ENCODE measurements at regions not wholly inside any gene's neighbourhood (a gene's known extent, or its start where the extent isn't known, plus 50 kb on each side); places are given as distances from the start of the nearest gene placed in this dataset.

- Mint-ChIP-seq H3K9me3 (ENCODE audit: unreplicated experiment) (no peaks in the 10 kb centered on the region), H3K4me1 (ENCODE audit: unreplicated experiment) (no peaks in the 10 kb centered on the region), H3K36me3 (ENCODE audit: unreplicated experiment) (no peaks in the 10 kb centered on the region), H3K4me3 (ENCODE audit: unreplicated experiment) (no peak overlapping the region), H3K27me3 (ENCODE audit: unreplicated experiment) (peaks cover 16% of the 10 kb centered on the region), H3K27ac (ENCODE audit: unreplicated experiment) (no peak overlapping the region)
- TF ChIP-seq, protein P1, sequence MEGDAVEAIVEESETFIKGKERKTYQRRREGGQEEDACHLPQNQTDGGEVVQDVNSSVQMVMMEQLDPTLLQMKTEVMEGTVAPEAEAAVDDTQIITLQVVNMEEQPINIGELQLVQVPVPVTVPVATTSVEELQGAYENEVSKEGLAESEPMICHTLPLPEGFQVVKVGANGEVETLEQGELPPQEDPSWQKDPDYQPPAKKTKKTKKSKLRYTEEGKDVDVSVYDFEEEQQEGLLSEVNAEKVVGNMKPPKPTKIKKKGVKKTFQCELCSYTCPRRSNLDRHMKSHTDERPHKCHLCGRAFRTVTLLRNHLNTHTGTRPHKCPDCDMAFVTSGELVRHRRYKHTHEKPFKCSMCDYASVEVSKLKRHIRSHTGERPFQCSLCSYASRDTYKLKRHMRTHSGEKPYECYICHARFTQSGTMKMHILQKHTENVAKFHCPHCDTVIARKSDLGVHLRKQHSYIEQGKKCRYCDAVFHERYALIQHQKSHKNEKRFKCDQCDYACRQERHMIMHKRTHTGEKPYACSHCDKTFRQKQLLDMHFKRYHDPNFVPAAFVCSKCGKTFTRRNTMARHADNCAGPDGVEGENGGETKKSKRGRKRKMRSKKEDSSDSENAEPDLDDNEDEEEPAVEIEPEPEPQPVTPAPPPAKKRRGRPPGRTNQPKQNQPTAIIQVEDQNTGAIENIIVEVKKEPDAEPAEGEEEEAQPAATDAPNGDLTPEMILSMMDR (IDR thresholded peaks at IDR 0.05) = no peak
- no peak for DNase-seq (ENCODE audit: extremely low spot score, unreplicated experiment)
Measured at GRCh38 chr3:10577486-10577885, 72.1 kb upstream of the ATP2B2 start.

DNA sequence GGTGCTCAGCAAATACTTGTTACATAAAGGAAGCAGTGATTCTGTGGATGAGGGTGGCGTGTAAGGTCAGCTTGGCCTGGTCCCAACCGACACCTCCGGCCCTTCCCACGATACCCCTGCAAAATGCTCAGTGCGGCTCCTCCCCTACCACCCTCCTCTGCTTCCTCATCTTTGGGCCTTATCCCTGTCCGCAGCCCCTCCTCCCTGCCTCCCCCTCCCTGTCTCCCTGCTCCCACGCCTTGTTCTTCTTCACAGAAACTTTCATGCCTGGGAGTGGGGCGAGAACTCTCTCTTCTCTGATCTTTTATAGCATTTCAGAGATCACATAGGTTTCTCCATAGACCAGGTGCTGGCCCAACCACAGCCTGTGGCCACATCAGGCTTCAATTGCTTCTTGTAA is 75.0 kb upstream of the ATP2B2 start:
- Mint-ChIP-seq H3K4me3 (ENCODE audit: unreplicated experiment) (no peak overlapping the region), H3K36me3 (ENCODE audit: unreplicated experiment) (no peaks in the 10 kb centered on the region), H3K27me3 (ENCODE audit: unreplicated experiment) (peaks cover 16% of the 10 kb centered on the region), H3K4me1 (ENCODE audit: unreplicated experiment) (no peaks in the 10 kb centered on the region), H3K27ac (ENCODE audit: unreplicated experiment) (no peak overlapping the region), H3K9me3 (ENCODE audit: unreplicated experiment) (no peaks in the 10 kb centered on the region)
- DNase-seq (ENCODE audit: extremely low spot score, unreplicated experiment) = no peak
- TF ChIP-seq, protein P1 (IDR thresholded peaks at IDR 0.05) = no peak

GRCh38 chr3:10581251-10581650 is 75.9 kb upstream of the ATP2B2 start:
- Mint-ChIP-seq H3K9me3 (ENCODE audit: unreplicated experiment) (no peaks in the 10 kb centered on the region), H3K27me3 (ENCODE audit: unreplicated experiment) (peaks cover 24% of the 10 kb centered on the region), H3K36me3 (ENCODE audit: unreplicated experiment) (no peaks in the 10 kb centered on the region), H3K4me1 (ENCODE audit: unreplicated experiment) (no peaks in the 10 kb centered on the region), H3K27ac (ENCODE audit: unreplicated experiment) (no peak overlapping the region), H3K4me3 (ENCODE audit: unreplicated experiment) (no peak overlapping the region)
- no peak for DNase-seq (ENCODE audit: extremely low spot score, unreplicated experiment)
- TF ChIP-seq, protein P1 (IDR thresholded peaks at IDR 0.05) = no peak

DNA sequence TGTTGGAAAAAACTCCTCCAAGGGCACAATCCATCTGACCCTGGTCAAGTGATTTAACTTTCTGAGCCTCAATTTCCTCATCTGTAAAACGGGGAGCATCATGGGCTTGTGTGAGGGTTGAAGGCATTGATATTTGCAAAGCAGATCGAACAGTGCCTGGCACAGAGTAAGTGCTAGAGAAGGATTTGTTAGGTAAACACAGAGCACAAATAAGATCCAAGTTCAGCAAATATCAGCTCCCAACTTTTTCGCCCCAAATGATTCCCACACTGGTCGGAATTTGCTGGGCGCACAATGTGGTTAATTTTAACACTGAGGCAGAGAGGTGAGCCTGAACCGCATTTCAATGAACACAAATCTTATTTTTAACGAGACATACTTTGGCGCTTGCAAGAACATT is 76.3 kb upstream of the ATP2B2 start:
- H3K9me3 Mint-ChIP-seq (ENCODE audit: unreplicated experiment) = no peaks in the 10 kb centered on the region
- H3K36me3 Mint-ChIP-seq (ENCODE audit: unreplicated experiment) = no peaks in the 10 kb centered on the region
- peaks cover 25% of the 10 kb centered on the region for H3K27me3 Mint-ChIP-seq (ENCODE audit: unreplicated experiment)
- TF ChIP-seq, protein P1 (IDR thresholded peaks at IDR 0.05) = no peak
- DNase-seq (ENCODE audit: extremely low spot score, unreplicated experiment) = no peak
- no peak overlapping the region for H3K4me3 Mint-ChIP-seq (ENCODE audit: unreplicated experiment)
- H3K4me1 Mint-ChIP-seq (ENCODE audit: unreplicated experiment) = no peaks in the 10 kb centered on the region
- H3K27ac Mint-ChIP-seq (ENCODE audit: unreplicated experiment) = no peak overlapping the region

- no peak for DNase-seq (ENCODE audit: extremely low spot score, unreplicated experiment)
- H3K9me3 Mint-ChIP-seq (ENCODE audit: unreplicated experiment) = no peaks in the 10 kb centered on the region
- H3K27me3 Mint-ChIP-seq (ENCODE audit: unreplicated experiment) = peaks cover 27% of the 10 kb centered on the region
- H3K4me3 Mint-ChIP-seq (ENCODE audit: unreplicated experiment) = no peak overlapping the region
- H3K36me3 Mint-ChIP-seq (ENCODE audit: unreplicated experiment) = no peaks in the 10 kb centered on the region
- H3K4me1 Mint-ChIP-seq (ENCODE audit: unreplicated experiment) = no peaks in the 10 kb centered on the region
- no peak overlapping the region for H3K27ac Mint-ChIP-seq (ENCODE audit: unreplicated experiment)
- TF ChIP-seq, protein P1 (IDR thresholded peaks at IDR 0.05) = no peak
Measured at GRCh38 chr3:10582733-10583132, 77.3 kb upstream of the ATP2B2 start.

Data from osteocyte (in vitro differentiated cells).